ENCODE measurements at regions not wholly inside any gene's neighbourhood (a gene's known extent, or its start where the extent isn't known, plus 50 kb on each side); places are given as distances from the start of the nearest gene placed in this dataset.

GRCh38 chr10:8513155-8514147, 459.0 kb downstream of the GATA3 start:
- Histone ChIP-seq H3K9me3 (ENCODE audit: control insufficient read depth in 2 of 2, insufficient read depth in 1 of 2, low read depth in 1 of 2, low read length in 1 of 2) (no peaks in the 10 kb centered on the region), H3K27ac (ENCODE audit: low read depth in 1 of 3, low read length in 2 of 3) (no peak overlapping the region), H3K4me3 (ENCODE audit: low read depth in 1 of 3, low read length in 3 of 3) (no peak overlapping the region), H3K27me3 (ENCODE audit: control insufficient read depth in 3 of 3, insufficient read depth in 3 of 3, low read length in 3 of 3) (no peaks in the 10 kb centered on the region), H3K36me3 (ENCODE audit: control insufficient read depth in 3 of 3, insufficient read depth in 2 of 3, low read depth in 1 of 3, low read length in 3 of 3) (no peaks in the 10 kb centered on the region), H3K4me1 (ENCODE audit: control insufficient read depth in 3 of 3, insufficient read depth in 2 of 3, low read depth in 1 of 3, low read length in 2 of 3) (no peaks in the 10 kb centered on the region)
- FAIRE-seq = no peak
- 82 to 88% (median 87%) methylated on average over 36 to 41 of the region's 41 CpGs for WGBS, 3 donors
- no peak for DNase-seq

DNA sequence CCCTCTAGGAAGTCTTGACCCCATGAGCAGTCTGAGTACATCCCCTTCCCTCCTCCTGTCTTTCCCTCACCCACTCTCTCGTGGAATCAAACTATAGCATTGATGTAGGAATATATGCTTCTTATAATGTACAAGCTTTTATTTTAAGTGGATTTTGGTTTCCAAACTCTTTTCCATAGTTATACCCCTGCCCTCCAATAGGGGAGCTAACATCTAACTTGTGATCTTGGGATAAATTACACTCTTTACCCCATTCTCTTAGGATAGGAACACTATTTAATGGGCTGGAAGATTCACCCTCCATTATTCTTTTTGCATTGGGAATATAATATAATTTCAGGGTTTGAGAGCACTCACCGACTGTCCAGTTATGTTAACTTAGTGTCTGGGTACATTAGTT, 465.9 kb downstream of the GATA3 start:
- 61 to 75% (median 64%) methylated on average over 2 of the region's 2 CpGs for WGBS, 3 donors
- no peak overlapping the region for H3K4me3 ChIP-seq (ENCODE audit: low read depth in 1 of 3, low read length in 3 of 3)
- DNase-seq = no peak
- H3K36me3 ChIP-seq (ENCODE audit: control insufficient read depth in 3 of 3, insufficient read depth in 2 of 3, low read depth in 1 of 3, low read length in 3 of 3) = no peaks in the 10 kb centered on the region
- H3K27me3 ChIP-seq (ENCODE audit: control insufficient read depth in 3 of 3, insufficient read depth in 3 of 3, low read length in 3 of 3) = peaks cover 0 to 1% (median 0%) of the 10 kb centered on the region in 3 donors
- FAIRE-seq = no peak
- no peaks in the 10 kb centered on the region for H3K9me3 ChIP-seq (ENCODE audit: control insufficient read depth in 2 of 2, insufficient read depth in 1 of 2, low read depth in 1 of 2, low read length in 1 of 2)
- no peak overlapping the region for H3K27ac ChIP-seq (ENCODE audit: low read depth in 1 of 3, low read length in 2 of 3)
- H3K4me1 ChIP-seq (ENCODE audit: control insufficient read depth in 3 of 3, insufficient read depth in 2 of 3, low read depth in 1 of 3, low read length in 2 of 3) = no peaks in the 10 kb centered on the region

- H3K9me3 ChIP-seq (ENCODE audit: control insufficient read depth in 2 of 2, insufficient read depth in 1 of 2, low read depth in 1 of 2, low read length in 1 of 2) = no peaks in the 10 kb centered on the region
- H3K27me3 ChIP-seq (ENCODE audit: control insufficient read depth in 3 of 3, insufficient read depth in 3 of 3, low read length in 3 of 3) = no peaks in the 10 kb centered on the region
- H3K4me3 ChIP-seq (ENCODE audit: low read depth in 1 of 3, low read length in 3 of 3) = no peak overlapping the region
- no peak for FAIRE-seq
- H3K27ac ChIP-seq (ENCODE audit: low read depth in 1 of 3, low read length in 2 of 3) = no peak overlapping the region
- no peak for DNase-seq
- H3K36me3 ChIP-seq (ENCODE audit: control insufficient read depth in 3 of 3, insufficient read depth in 2 of 3, low read depth in 1 of 3, low read length in 3 of 3) = no peaks in the 10 kb centered on the region
- H3K4me1 ChIP-seq (ENCODE audit: control insufficient read depth in 3 of 3, insufficient read depth in 2 of 3, low read depth in 1 of 3, low read length in 2 of 3) = no peaks in the 10 kb centered on the region
- 80 to 93% (median 86%) methylated on average over 3 of the region's 3 CpGs for WGBS, 3 donors
These were observed 473.3 kb downstream of the GATA3 start for GRCh38 chr10:8527773-8528172.

GRCh38 chr10:8531116-8531515, 476.6 kb downstream of the GATA3 start:
- Histone ChIP-seq H3K27ac (ENCODE audit: low read depth in 1 of 3, low read length in 2 of 3) (no peak overlapping the region), H3K36me3 (ENCODE audit: control insufficient read depth in 3 of 3, insufficient read depth in 2 of 3, low read depth in 1 of 3, low read length in 3 of 3) (no peaks in the 10 kb centered on the region), H3K9me3 (ENCODE audit: control insufficient read depth in 2 of 2, insufficient read depth in 1 of 2, low read depth in 1 of 2, low read length in 1 of 2) (no peaks in the 10 kb centered on the region), H3K4me3 (ENCODE audit: low read depth in 1 of 3, low read length in 3 of 3) (no peak overlapping the region), H3K27me3 (ENCODE audit: control insufficient read depth in 3 of 3, insufficient read depth in 3 of 3, low read length in 3 of 3) (no peaks in the 10 kb centered on the region), H3K4me1 (ENCODE audit: control insufficient read depth in 3 of 3, insufficient read depth in 2 of 3, low read depth in 1 of 3, low read length in 2 of 3) (no peaks in the 10 kb centered on the region)
- DNase-seq = no peak
- WGBS, 3 donors = 82 to 88% (median 86%) methylated on average over 8 of the region's 8 CpGs
- no peak for FAIRE-seq

DNA sequence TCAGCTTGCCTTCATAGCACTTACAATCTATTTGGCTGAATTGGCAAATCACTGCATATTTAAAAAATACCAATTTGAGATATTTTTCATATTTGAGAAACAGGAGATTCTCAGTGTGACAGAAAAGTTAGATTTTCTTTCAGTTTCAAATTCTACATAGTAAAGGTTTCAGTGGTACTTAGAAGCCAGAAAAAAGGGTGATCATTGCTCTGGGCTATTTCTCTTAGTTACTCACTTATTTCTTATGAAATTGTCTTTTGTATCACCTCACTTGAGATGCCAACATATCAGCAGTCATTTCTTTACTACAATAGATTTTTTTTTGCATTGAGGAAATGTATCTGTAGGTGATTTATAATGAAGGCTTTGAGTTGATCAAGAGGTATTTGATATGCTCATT, 478.2 kb downstream of the GATA3 start:
- H3K36me3 ChIP-seq (ENCODE audit: control insufficient read depth in 3 of 3, insufficient read depth in 2 of 3, low read depth in 1 of 3, low read length in 3 of 3) = no peaks in the 10 kb centered on the region
- H3K27me3 ChIP-seq (ENCODE audit: control insufficient read depth in 3 of 3, insufficient read depth in 3 of 3, low read length in 3 of 3) = no peaks in the 10 kb centered on the region
- FAIRE-seq = no peak
- H3K9me3 ChIP-seq (ENCODE audit: control insufficient read depth in 2 of 2, insufficient read depth in 1 of 2, low read depth in 1 of 2, low read length in 1 of 2) = no peaks in the 10 kb centered on the region
- DNase-seq = no peak
- no peaks in the 10 kb centered on the region for H3K4me1 ChIP-seq (ENCODE audit: control insufficient read depth in 3 of 3, insufficient read depth in 2 of 3, low read depth in 1 of 3, low read length in 2 of 3)
- no peak overlapping the region for H3K4me3 ChIP-seq (ENCODE audit: low read depth in 1 of 3, low read length in 3 of 3)
- H3K27ac ChIP-seq (ENCODE audit: low read depth in 1 of 3, low read length in 2 of 3) = no peak overlapping the region

DNA sequence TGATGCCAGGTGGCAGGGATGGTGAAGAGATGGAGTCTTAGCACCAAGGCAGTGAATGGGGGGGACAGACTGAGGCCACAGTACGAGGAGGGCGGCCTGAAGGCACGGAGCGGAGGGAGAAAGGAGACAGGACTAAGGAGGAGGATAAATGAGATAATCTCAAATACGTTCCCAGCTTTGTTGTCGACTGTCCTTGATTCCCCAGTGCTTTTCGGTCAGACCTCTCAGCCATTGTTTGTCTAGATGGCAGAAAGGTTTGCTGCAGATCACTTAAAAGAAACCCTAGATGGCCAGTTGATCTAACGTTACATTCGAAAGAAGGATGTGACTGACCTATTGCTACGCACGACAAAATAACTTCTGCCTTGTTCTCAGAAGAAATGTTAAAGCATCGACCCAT, 479.0 kb downstream of the GATA3 start:
- Histone ChIP-seq H3K27ac (ENCODE audit: low read depth in 1 of 3, low read length in 2 of 3) (no peak overlapping the region), H3K9me3 (ENCODE audit: control insufficient read depth in 2 of 2, insufficient read depth in 1 of 2, low read depth in 1 of 2, low read length in 1 of 2) (no peaks in the 10 kb centered on the region), H3K27me3 (ENCODE audit: control insufficient read depth in 3 of 3, insufficient read depth in 3 of 3, low read length in 3 of 3) (no peaks in the 10 kb centered on the region), H3K4me3 (ENCODE audit: low read depth in 1 of 3, low read length in 3 of 3) (no peak overlapping the region), H3K4me1 (ENCODE audit: control insufficient read depth in 3 of 3, insufficient read depth in 2 of 3, low read depth in 1 of 3, low read length in 2 of 3) (no peaks in the 10 kb centered on the region), H3K36me3 (ENCODE audit: control insufficient read depth in 3 of 3, insufficient read depth in 2 of 3, low read depth in 1 of 3, low read length in 3 of 3) (no peaks in the 10 kb centered on the region)
- 79 to 82% (median 81%) methylated on average over 12 of the region's 12 CpGs for WGBS, 3 donors
- FAIRE-seq = no peak
- no peak for DNase-seq

GRCh38 chr10:8534096-8534495, 479.6 kb downstream of the GATA3 start:
- Histone ChIP-seq H3K27me3 (ENCODE audit: control insufficient read depth in 3 of 3, insufficient read depth in 3 of 3, low read length in 3 of 3) (no peaks in the 10 kb centered on the region), H3K27ac (ENCODE audit: low read depth in 1 of 3, low read length in 2 of 3) (no peak overlapping the region), H3K9me3 (ENCODE audit: control insufficient read depth in 2 of 2, insufficient read depth in 1 of 2, low read depth in 1 of 2, low read length in 1 of 2) (no peaks in the 10 kb centered on the region), H3K4me1 (ENCODE audit: control insufficient read depth in 3 of 3, insufficient read depth in 2 of 3, low read depth in 1 of 3, low read length in 2 of 3) (no peaks in the 10 kb centered on the region), H3K36me3 (ENCODE audit: control insufficient read depth in 3 of 3, insufficient read depth in 2 of 3, low read depth in 1 of 3, low read length in 3 of 3) (no peaks in the 10 kb centered on the region), H3K4me3 (ENCODE audit: low read depth in 1 of 3, low read length in 3 of 3) (no peak overlapping the region)
- no peak for DNase-seq
- no peak for FAIRE-seq
- WGBS, 3 donors = 46 to 52% (median 46%) methylated on average over 6 of the region's 6 CpGs

DNA sequence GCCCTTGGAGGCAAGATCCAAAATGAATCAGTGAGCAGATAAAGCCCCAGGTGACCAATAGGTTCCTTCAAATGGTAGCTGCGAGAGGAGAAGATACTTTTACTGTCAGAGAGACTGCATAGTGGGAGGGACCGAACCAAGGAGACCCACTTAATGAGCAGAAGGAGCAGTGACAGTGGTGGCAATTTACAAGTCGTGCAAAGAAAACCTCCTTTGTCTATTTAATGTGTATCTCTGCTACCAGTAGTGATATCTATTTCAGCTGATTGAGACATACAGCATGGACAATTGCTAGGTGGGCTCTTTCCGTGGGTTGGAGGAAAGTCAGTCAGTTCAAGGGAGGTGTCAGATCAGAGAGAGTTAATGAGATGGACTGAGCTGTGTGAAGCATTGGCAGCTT, 480.4 kb downstream of the GATA3 start:
- Histone ChIP-seq H3K36me3 (ENCODE audit: control insufficient read depth in 3 of 3, insufficient read depth in 2 of 3, low read depth in 1 of 3, low read length in 3 of 3) (no peaks in the 10 kb centered on the region), H3K4me3 (ENCODE audit: low read depth in 1 of 3, low read length in 3 of 3) (no peak overlapping the region), H3K4me1 (ENCODE audit: control insufficient read depth in 3 of 3, insufficient read depth in 2 of 3, low read depth in 1 of 3, low read length in 2 of 3) (no peaks in the 10 kb centered on the region), H3K27me3 (ENCODE audit: control insufficient read depth in 3 of 3, insufficient read depth in 3 of 3, low read length in 3 of 3) (no peaks in the 10 kb centered on the region), H3K9me3 (ENCODE audit: control insufficient read depth in 2 of 2, insufficient read depth in 1 of 2, low read depth in 1 of 2, low read length in 1 of 2) (no peaks in the 10 kb centered on the region), H3K27ac (ENCODE audit: low read depth in 1 of 3, low read length in 2 of 3) (no peak overlapping the region)
- DNase-seq (no peak), FAIRE-seq (no peak)
- 59 to 68% (median 68%) methylated on average over 4 of the region's 4 CpGs for WGBS, 3 donors

DNA sequence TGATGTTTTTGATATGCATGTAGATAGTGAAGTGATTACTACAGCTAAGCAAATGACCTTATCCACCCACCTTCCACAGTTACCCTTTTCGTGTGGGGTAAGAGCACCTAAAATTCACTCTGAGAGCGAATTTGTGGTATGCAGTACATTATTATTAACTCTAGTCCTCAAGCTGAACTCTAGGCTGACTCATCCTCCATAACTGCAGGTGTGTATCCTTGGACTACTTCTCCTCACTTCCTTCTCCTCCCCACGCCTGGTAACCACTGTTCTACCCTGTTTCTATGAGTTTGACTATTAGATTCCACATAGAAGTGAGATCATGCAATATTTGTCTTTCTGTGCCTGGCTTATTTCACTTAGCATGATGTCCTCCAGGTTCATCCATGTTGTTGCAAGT, 484.6 kb downstream of the GATA3 start:
- Histone ChIP-seq H3K4me1 (ENCODE audit: control insufficient read depth in 3 of 3, insufficient read depth in 2 of 3, low read depth in 1 of 3, low read length in 2 of 3) (no peaks in the 10 kb centered on the region), H3K27ac (ENCODE audit: low read depth in 1 of 3, low read length in 2 of 3) (no peak overlapping the region), H3K27me3 (ENCODE audit: control insufficient read depth in 3 of 3, insufficient read depth in 3 of 3, low read length in 3 of 3) (no peaks in the 10 kb centered on the region), H3K36me3 (ENCODE audit: control insufficient read depth in 3 of 3, insufficient read depth in 2 of 3, low read depth in 1 of 3, low read length in 3 of 3) (no peaks in the 10 kb centered on the region), H3K9me3 (ENCODE audit: control insufficient read depth in 2 of 2, insufficient read depth in 1 of 2, low read depth in 1 of 2, low read length in 1 of 2) (no peaks in the 10 kb centered on the region), H3K4me3 (ENCODE audit: low read depth in 1 of 3, low read length in 3 of 3) (no peak overlapping the region)
- FAIRE-seq (no peak), DNase-seq (no peak)
- 48 to 68% (median 58%) methylated on average over 3 of the region's 3 CpGs for WGBS, 3 donors

All from small intestine (tissue), 7 donors.